ENCODE measurements at regions not wholly inside any gene's neighbourhood (a gene's known extent, or its start where the extent isn't known, plus 50 kb on each side); places are given as distances from the start of the nearest gene placed in this dataset.

GRCh38 chr3:25171118-25171807 lies 256.8 kb upstream of the RARB start:
- no peak for TF ChIP-seq CTCF (conservative IDR thresholded peaks at IDR 0.05)
- no peak for TF ChIP-seq ZFX (IDR thresholded peaks at IDR 0.05)

Data from C4-2B (cell line).